ENCODE measurements at regions not wholly inside any gene's neighbourhood (a gene's known extent, or its start where the extent isn't known, plus 50 kb on each side); places are given as distances from the start of the nearest gene placed in this dataset.

DNA sequence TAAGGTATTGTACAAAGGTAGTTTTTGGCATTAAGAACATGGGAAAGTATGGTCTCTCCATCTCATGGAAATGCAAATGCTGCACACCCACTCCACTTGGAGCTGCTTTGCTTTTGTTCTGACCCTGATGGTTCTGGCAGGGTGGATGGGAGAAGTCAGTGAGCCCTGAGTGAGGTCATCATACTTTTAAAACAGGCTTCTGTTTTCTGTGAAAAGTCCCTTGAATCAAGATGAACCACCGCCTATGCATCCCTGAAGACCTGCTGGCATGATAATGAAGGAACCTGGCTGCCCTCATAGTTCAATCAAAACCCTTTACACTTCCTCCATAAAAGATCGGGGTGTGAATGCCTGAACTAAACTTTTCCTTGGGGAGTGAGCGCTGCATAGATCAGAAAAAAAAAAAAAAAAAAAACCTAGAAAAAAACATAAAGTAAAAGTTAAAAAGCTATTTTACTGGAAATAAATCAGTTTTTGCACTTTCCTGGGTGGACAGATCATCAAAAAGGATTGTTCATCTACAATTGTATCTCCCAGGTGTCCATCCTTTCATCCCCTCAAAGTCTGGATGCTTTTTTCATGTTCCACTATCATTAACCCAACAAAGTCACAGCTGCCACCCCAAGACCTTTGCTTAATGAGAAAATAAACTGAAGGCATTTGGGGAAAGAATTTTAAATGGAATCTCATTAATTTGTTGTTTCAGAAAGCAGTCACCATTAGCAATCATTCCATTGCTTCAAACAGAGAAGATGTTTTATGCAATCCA lies 728.1 kb upstream of the DDX18 start:
- DNase-seq: no peak

DNA sequence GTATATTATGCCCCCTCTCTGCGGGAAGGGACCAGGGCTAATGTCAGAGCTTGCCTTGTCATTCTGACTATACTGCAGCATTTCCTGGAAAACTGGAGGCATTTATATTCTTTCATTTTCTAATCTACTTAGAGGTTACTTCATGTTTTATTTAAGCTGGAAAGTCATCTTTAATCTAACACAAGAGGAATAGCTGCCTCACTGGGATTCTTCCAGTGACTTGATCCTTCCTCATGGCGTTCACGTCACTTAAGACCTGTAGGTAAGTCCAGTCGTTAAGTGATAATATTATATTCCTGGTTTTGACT lies 727.6 kb upstream of the DDX18 start:
- no peak for DNase-seq

DNA sequence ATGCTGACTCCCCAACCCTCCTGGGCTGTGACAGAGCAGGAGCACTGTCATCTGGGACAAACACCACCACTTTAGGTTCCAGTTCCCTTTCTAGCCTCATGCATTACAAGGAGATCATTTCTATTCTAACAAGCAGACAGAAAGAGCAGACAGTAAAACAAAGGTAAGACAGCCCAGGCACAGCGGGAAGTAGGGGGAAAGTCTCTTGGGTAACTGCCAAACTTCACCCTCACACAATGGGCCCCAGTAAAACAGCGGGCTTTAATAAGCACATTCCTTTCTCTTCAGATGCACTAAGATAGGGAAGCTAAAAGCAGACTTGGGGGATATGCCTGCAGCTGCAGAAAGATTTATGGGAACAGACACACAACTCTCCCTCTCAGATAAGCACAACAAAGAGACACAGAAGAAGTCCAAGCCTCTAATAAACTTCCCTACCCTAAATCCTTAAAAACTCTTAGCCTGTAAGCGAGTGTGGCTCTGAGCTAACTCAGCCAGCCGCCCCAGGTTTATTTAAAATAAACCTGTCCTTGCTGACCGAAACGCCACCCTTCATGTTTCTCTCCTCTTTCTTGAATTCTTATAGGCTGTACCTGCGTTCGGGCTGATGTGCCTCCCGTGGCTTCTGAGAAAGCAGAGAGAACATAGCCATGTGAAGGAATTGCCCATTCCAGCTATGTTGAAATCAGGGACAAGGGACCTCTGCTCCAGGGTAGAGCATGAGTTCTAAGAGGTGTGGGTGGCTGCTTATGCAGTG lies 726.8 kb upstream of the DDX18 start:
- no peak for DNase-seq

DNA sequence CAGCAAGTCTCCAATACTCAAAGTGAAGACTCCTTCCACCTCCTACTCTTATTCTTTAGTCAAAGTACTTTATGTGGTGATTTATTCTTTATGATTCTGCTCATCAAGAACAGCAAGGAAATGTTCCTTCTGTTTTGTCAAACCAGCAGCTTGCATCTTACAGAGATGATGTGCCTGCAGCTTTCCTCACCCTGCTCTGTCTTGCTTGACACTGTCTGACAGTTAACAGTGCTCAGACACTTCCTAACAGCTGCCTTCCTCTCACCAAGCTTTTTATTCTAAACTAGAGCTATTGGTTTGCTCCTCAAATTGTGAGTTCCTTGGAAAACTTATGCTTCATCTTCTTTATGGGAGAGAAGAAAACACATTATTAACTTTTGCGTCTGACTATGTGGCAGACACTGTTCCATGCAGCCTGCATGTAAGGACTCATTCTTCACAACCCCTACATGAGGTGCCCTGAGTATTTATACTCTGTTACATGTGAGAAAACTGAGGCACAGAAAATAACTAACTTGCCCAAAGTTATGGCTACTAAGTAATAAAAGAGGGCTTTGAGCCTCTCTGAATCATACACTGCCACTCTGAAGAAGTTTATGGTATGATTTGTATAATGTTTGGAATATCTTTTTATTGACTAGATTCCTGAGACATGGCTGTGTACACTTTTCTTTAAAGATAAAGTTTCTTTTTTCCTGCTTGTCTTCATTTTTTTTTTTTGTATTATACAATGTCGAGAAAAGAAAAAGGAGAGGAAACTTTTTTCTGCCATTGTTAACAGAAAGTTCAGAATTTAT lies 723.3 kb upstream of the DDX18 start:
- no peak for DNase-seq

DNA sequence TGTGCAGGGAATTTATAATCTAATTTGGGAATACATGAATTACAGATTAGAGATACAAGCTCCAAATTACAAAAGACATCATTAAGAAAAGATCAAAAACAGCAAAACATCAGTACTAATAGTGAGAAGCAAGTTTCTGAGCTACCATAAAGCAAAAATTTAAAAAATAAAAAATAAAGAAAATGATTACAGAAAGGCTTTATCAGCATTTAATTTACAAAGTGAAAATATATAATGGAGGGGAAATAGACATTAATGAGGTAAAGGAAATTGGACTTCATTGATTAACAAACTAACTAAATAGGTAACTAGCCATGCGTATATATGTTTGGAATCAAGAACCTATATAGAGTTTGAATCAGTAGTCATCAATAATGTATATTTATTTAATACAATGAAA lies 712.9 kb upstream of the DDX18 start:
- DNase-seq: no peak

DNA sequence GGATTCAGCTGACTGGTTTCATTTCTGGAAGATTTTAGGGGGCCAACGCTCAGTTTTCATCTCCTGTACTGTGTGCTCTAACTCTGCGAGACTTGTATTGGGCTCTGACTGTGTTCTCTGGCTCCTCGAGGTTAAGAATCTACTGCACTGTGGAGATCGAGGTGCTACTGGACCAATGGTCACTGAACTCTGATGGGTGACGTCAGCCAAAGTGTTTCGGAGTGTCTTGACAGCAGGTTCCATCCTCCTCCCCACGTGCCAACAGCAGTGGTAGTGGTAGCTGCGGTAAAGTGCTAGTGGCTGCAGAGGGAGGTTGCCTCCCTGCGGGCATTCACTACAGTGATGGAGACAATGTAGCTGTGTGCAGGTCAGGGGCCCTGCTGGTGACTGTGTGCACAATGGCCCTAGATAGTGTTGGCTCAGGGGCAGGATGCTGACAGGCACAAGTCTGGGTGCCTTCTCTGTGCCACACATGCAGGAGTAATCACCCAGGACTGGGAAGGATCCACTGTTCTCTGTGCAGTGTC lies 705.7 kb upstream of the DDX18 start:
- no peak for DNase-seq

DNA sequence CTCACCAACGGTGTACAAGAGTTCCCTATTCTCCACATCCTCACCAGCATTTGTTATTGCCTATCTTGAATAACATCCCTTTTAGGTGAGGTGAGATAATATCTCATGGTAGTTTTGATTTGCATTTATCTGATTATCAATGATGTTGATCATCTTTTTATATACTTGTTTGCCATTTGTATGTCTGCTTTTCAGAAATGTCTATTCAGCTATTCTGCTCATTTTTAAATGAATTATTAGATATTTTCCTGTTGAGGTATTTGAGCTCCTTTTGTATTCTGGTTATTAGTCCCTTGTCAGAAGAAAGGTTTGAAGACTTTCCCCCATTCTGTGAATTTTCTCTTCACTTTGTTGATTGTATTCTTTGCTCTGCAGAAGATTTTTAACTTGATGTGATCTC lies 695.5 kb upstream of the DDX18 start:
- no peak for DNase-seq

DNA sequence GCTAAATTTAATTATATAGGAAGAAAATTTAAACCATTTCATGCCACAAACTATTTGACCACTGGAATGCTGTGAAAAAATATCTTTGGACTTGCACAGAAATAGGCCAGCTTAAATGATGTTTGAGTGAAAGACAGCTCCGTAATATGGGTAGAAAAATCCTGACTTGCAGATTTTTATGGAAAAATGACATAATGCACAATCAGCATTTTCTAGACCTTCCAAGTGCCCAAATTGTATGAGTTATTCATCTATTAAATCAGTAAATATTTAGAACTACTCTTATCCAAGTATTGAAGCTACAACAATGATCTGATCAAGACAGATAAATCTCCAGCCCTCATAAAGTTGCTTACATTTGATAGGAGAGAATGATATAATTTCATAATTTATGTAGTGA lies 691.1 kb upstream of the DDX18 start:
- no peak for DNase-seq

DNA sequence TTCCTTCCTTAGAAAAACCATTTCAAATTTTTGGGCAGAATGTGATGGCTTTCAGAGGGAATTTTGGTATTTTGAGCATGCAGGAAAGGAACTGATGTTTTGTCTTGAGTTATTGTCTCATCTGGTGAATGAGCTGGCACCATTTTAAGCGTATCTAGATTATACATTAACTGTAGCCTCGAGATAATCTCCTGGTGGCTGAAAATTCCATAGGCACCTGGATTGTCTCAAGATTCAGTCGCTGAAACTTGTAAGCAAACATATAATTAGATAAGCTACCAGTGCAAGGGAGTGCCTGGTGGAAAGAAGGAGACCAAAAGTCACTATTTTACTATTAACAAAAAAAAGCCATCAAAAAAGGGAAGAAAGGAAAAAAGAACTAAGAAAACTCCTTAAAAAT lies 687.8 kb upstream of the DDX18 start:
- no peak for DNase-seq

DNA sequence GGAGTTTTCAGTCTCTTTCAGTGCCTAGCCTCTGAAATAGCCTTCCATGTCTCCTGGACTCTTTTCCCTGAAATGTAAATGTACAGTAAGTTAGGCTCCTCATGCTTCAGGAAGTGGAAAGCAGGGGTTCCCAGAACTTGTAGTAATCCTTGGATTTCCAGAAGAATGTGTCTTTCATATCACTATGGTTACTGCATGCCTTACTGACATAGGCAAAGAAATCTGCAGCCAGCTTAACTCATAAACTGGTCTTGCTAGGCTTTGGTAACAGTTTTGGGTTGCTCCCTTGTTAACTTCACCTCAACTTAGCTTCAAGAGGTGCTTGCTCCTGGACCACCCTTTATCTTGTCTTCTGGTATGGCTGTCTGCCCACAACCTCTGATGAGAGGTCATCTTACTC lies 686.8 kb upstream of the DDX18 start:
- no peak for DNase-seq

DNA sequence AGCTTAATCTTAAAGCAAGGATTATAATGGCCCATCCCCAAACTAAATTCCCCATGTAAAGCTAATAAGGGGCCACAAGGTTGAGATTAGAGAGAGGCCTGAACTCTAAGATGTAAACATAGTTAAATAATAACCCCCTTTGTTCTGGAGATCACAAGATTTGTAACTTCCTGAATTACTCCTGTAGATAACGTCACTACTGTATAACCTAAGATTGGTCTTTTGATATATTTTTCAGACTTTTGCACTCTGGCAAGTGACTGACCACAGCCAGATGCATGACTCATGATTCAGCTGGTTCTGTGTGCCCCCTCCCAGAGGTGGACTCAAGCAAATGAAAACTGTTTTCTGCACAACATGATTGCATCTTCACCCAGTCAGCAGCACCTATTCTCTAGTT lies 686.0 kb upstream of the DDX18 start:
- no peak for DNase-seq

DNA sequence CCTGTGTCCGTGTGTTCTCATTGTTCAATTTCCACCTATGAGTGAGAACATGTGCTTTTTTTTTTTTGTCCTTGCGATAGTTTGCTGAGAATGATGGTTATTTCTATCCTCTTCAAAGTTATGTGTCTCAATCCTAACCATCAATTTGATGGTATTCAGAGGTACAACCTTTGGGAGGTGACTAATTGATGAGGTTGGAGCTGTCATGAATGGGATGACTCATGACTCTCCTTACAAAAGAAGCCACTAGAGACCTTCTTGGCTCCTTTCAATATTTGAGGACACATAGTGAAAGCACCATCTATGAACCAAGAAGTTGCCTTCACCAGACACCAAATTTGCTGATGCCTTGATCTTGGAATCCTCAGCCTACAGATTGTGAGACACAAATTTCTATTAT lies 677.1 kb upstream of the DDX18 start:
- no peak for DNase-seq

DNA sequence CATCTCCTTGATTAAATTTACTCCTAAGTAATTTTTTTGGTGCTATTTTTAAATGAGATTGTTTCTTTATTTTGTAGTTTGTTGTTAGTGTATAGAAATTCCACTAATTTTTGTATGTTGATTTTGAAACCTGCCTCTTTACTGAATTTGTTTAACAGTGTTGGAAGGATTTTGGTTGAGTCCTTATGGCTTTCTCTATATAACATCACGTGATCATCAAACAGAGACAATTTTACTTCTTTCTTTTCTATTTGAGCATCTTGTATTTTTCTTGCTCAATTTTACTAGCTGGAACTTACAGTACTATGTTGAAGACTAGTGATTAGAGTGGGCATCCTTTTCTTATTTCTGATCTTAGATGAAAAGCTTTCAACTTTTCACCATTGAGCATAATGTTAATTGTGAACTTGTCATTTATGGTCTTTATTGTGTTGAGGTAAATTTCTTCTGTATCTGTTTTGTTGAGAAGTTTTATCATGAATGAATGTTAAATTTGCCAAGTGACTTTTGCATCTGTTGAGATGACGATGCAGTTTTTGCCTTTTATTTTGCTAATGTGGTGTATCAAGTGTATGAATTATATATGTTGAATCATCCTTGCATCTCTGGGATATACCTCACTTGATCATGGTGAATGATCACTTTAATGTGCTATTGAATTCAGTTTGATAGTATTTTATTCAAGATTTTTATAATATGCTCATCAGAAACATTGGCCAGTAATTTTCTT lies 645.3 kb upstream of the DDX18 start:
- no peak for DNase-seq

DNA sequence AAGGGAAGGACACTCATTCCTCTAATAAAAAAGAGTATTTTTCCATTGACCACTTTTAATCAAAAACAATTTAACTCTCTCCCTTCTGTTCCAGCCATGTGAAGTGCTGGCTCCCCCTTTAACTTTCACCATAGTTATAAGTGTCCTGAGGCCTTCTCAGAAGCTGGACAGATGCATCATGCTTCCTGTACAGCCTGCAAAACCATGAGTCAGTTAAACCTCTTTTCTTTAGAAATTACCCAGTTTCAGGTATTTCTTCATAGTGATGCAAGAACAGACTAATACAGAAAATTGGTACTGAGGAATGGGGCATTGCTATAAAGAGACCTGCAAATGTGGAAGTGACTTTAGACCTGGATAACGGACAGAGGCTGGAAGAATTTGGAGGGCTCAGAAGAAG lies 643.6 kb upstream of the DDX18 start:
- no peak for DNase-seq

DNA sequence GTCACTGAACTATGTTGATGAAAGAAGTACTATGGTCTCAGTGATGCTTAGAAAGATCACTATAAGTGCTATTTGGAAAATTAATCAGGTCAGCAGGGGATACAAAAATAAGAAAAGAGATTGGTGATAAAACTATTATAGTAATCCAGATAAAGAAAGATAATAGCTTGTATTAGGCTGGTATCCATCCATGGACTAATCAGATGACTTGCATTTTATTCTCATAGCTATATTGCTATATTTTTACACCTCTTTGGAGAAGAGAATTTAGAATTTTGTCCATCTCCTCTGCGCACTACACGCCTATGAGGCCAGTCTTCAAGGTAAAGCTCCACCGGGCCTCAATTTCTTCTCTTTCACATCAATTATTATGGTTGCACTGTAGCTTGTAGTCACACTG lies 635.1 kb upstream of the DDX18 start:
- no peak for DNase-seq

DNA sequence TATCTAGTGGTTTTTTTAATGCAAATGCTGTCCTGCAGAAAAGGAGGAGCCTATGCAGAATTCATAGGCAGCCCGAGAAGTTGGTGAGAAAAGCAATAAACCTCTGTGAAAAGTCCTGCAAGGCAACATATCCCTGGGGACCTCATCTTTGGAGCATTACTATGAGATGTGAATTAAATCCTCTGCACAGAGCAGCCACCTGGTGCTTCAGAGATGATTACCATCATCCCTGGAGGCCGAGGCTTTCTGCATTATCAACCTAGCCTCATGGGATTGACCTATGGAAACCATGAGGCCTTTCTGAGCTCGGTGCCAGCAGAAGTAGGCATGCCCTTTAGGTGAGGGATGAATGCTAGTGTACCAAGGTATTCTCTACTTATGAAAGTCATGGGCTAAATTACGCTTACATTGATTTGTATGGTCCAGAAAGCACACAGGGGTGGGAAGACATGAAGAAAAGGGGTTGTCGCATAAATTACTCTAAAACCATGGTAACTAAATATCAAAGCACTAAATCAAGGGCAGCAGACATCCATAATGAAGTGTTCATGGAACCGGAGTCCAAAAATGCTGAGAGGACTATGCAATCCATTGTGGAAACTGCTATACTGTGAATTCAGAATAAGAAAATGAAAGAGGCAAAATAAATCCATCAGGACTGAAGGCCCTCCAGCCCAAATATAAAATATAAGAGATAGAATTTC lies 623.5 kb upstream of the DDX18 start:
- DNase-seq: no peak

DNA sequence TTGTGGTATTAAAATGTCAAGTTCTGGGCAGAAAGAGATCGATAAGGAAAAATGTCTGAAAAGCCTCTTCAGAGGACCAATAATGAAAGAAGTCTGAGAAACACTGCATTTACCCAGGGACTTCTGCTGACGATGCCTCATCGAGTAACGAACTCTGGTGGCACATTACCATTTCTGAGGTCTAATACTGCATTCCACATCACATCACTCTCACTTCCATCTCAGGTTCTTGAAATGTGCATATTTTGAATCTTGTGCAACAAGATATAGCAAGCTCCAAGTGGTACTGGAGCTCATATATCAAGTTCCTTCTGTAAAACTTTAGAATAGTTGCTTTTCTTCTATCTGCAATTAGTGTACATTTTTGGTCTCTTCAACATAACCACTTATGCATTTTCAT lies 619.1 kb upstream of the DDX18 start:
- no peak for DNase-seq

DNA sequence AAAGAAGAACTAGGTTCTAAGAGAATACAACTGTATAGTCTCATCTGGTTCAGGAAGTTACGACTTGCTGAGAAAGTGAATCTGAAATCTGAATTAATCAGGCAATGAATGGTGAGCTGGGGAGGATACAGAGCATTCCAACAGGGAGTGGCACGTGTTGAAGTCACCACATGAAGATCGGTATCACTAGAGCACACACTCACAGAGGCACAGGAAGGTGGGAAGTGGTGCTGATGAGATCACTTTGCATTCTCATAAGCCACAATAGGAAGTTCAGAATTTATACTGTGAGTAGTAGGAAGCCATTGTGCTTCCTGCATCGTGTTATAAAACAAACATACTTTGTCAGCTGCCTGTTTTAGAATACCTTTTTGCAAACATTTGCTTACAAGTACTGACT lies 615.0 kb upstream of the DDX18 start:
- no peak for DNase-seq

DNA sequence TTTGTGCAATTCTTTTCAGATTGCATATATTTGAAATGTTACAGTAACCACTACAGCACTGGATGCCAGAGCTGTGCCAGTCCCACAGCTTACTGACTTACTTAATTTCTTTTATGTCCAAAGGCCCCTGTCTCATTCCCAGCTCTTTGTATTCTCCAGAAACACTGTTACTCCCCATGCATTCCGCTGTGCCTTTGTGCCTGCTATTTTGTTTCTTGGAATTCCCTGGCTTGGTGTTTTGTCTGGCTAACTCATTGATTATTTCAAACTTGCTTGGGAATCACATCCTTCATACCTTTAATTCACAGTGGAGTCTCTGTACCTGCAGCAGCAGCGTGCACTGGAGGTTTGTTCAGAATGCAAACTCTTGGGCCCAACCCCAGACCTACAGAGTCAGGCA lies 601.9 kb upstream of the DDX18 start:
- no peak for DNase-seq

DNA sequence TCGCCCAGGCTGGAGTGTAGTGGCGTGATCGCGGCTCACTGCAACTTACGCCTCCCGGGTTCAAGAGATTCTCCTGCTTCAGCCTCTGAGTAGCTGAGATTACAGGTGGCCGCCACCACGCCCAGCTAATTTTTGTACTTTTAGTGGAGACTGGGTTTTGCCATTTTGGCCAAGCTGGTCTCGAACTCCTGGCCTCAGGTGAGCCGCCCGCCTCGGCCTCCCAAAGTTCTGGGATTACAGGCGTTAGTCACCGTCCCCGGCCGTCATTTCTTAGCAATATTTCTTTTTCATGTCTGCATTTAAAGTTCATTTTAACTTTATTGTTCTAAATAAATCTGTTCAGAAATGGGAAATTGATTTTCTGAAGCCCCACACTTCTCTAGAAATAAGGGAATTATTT lies 597.3 kb upstream of the DDX18 start:
- no peak for DNase-seq

DNA sequence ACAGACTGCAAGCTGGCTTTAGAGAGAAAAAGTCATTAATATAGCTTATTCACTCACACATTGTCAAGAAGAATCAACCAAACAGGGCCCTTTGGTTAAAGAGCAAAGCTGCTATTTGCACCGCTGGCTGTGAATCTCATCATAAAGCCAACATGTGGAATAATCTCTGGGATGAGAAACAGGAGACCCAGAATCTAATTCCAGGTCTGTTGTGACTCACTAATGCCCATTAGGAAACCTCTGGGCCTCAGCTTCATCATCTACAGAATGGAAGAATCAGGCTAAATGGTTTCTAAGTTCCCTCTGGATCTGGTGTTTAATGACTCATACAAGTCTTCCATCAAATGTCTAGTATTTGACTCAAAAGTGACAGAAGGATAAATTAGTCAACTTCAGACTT lies 591.7 kb upstream of the DDX18 start:
- DNase-seq: no peak

DNA sequence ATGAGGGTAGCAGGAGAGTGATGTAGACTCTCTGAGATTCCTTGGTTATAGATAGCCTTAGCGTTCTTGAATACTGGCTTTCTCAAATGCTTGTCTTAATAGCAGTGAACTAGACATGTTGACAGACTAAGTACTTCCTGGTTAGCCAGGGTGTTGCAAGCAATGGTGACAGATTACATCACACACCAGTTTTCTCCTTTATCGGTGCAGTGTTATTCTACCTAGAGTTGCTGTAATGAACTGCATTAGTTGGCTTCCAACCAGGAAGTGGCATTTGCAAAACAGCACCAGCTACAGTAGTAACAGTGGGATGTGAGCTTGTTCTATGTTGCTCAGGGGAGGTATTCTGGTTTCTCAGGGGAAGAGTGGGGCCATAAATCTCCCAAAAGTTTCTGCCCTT lies 582.2 kb upstream of the DDX18 start:
- DNase-seq: no peak

DNA sequence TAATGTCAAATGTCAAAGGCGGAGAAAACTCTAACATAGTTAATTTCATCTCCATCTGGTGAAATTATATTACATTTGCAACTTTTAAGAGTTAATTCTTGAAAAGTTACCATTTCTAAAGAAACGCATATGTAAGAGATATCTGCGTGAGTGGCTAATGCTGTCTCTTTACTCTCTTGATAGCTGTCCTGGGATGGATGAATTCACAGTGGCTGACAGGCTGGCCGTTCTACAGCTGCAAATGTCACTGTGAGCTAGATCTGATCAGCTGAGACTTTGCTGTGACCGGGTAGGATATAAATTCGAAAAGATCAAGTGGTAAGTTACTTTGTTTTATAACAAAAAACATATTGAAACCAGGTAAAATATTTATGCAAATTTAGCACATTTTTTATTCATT lies 557.1 kb upstream of the DDX18 start:
- DNase-seq: no peak
